ENCODE measurements at regions not wholly inside any gene's neighbourhood (a gene's known extent, or its start where the extent isn't known, plus 50 kb on each side); places are given as distances from the start of the nearest gene placed in this dataset.

GRCh38 chr21:38012672-38013071, 96.4 kb upstream of the KCNJ6 start:
- no peak for TF ChIP-seq CTCF (conservative IDR thresholded peaks at IDR 0.05; ENCODE audit: low read depth, low read length)
- no peak for DNase-seq (ENCODE audit: low read depth)
- no peak overlapping the region for H3K4me3 ChIP-seq (ENCODE audit: low read depth, low read length)

- no peak for TF ChIP-seq CTCF (conservative IDR thresholded peaks at IDR 0.05; ENCODE audit: low read depth, low read length)
- no peak overlapping the region for H3K4me3 ChIP-seq (ENCODE audit: low read depth, low read length)
- no peak for DNase-seq (ENCODE audit: low read depth)
These were observed 97.5 kb upstream of the KCNJ6 start for GRCh38 chr21:38013741-38014140.

GRCh38 chr21:38014298-38014697, 98.0 kb upstream of the KCNJ6 start:
- H3K4me3 ChIP-seq (ENCODE audit: low read depth, low read length): no peak overlapping the region
- TF ChIP-seq CTCF (conservative IDR thresholded peaks at IDR 0.05; ENCODE audit: low read depth, low read length): no peak
- no peak for DNase-seq (ENCODE audit: low read depth)

GRCh38 chr21:38027901-38028498, 111.7 kb upstream of the KCNJ6 start:
- DNase-seq (ENCODE audit: low read depth): peak; percentile 25
- TF ChIP-seq CTCF (conservative IDR thresholded peaks at IDR 0.05; ENCODE audit: low read depth, low read length): no peak
- no peak overlapping the region for H3K4me3 ChIP-seq (ENCODE audit: low read depth, low read length)

GRCh38 chr21:38032082-38032801, 116.0 kb upstream of the KCNJ6 start:
- no peak overlapping the region for H3K4me3 ChIP-seq (ENCODE audit: low read depth, low read length)
- TF ChIP-seq CTCF (conservative IDR thresholded peaks at IDR 0.05; ENCODE audit: low read depth, low read length): no peak
- no peak for DNase-seq (ENCODE audit: low read depth)

- DNase-seq (ENCODE audit: low read depth): no peak
- H3K4me3 ChIP-seq (ENCODE audit: low read depth, low read length): no peak overlapping the region
- TF ChIP-seq CTCF (conservative IDR thresholded peaks at IDR 0.05; ENCODE audit: low read depth, low read length): no peak
These were observed 119.8 kb upstream of the KCNJ6 start for GRCh38 chr21:38036016-38036415.

- no peak for TF ChIP-seq CTCF (conservative IDR thresholded peaks at IDR 0.05; ENCODE audit: low read depth, low read length)
- H3K4me3 ChIP-seq (ENCODE audit: low read depth, low read length): no peak overlapping the region
- DNase-seq (ENCODE audit: low read depth): peak; percentile 29
These were observed 121.2 kb upstream of the KCNJ6 start for GRCh38 chr21:38037416-38037815.

Data from epithelial cell of proximal tubule (primary cell).